Ascending aorta (tissue), 2 donors: ENCODE measurements at regions not wholly inside any gene's neighbourhood (a gene's known extent, or its start where the extent isn't known, plus 50 kb on each side); places are given as distances from the start of the nearest gene placed in this dataset.

ENCODE experiments used
- DNase-seq, 2 donors: peaks; one replicate each; pipeline ENCODE4 v3.0.0-alpha.2; 2019; ENCODE audit warnings: low spot score in 2 of 2
- H3K27ac ChIP-seq, 2 donors: fragments of 200-600 bp; sonication (generic); one replicate each; pipeline ENCODE4 v1.5.1; 2016 to 2017; ENCODE audit warnings: mild to moderate bottlenecking in 1 of 2
- H3K27me3 ChIP-seq: fragments of 200-600 bp; sonication (generic); one replicate; pipeline ENCODE4 v1.5.1; 2017
- H3K36me3 ChIP-seq, 2 donors: fragments of 200-600 bp; sonication (generic); one replicate each; pipeline ENCODE4 v1.5.1; 2016
- H3K4me1 ChIP-seq, 2 donors: fragments of 200-600 bp; sonication (generic); one replicate each; pipeline ENCODE4 v1.5.1; 2016 to 2017; ENCODE audit warnings: mild to moderate bottlenecking in 1 of 2
- H3K4me3 ChIP-seq, 2 donors: fragments of 200-600 bp; sonication (generic); one replicate each; pipeline ENCODE4 v1.5.1; 2016 to 2017; ENCODE audit warnings: mild to moderate bottlenecking in 1 of 2
- H3K9me3 ChIP-seq, 2 donors: fragments of 200-600 bp; sonication (generic); one replicate each; pipeline ENCODE4 v1.5.1; 2016
- intact Hi-C: fragments of 100-400 bp; cut with DNase I; formaldehyde crosslinking; loops from one replicate; pipeline ENCODE4 v1.15.1; 2023
- TF ChIP-seq, protein P1 (sequence below), 3 experiments: fragments of 200-600 bp in 2 of 3; fragments of 450-650 bp in 1 of 3; sonication (generic) in 2 of 3; IDR thresholded peaks; one replicate each; pipeline ENCODE4 v1.5.1; 2016 to 2019; ENCODE audit warnings: antibody characterized with exemption in 3 of 3, mild to moderate bottlenecking in 1 of 3, moderate library complexity in 1 of 3

DNA sequence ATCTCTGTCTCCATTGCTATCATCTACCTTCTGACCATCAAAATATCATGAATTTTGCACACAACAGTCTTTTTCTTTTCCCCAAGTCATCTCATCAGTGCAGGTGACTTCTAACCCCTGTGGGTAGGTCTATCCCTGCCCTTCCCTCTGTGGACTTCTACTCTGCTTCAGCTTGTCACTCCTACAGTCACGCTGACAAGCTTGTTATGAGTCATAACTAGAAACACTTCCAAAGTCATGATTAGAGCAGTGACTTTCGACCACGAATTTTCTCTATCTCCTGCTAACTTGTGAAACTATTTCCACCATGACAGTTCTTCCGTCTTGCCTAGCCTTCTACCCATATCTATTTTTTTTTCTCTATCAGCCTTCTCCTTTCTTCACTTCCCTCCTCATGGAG, 343.7 kb upstream of the ARGLU1 start:
- DNase-seq = no peak
- intact Hi-C loops = no loop called here
- Histone ChIP-seq H3K36me3 (no peaks in the 10 kb centered on the region), H3K27me3 (no peaks in the 10 kb centered on the region), H3K9me3 (no peaks in the 10 kb centered on the region), H3K4me1 (no peaks in the 10 kb centered on the region), H3K27ac (no peak overlapping the region), H3K4me3 (no peak overlapping the region)
- TF ChIP-seq, protein P1, sequence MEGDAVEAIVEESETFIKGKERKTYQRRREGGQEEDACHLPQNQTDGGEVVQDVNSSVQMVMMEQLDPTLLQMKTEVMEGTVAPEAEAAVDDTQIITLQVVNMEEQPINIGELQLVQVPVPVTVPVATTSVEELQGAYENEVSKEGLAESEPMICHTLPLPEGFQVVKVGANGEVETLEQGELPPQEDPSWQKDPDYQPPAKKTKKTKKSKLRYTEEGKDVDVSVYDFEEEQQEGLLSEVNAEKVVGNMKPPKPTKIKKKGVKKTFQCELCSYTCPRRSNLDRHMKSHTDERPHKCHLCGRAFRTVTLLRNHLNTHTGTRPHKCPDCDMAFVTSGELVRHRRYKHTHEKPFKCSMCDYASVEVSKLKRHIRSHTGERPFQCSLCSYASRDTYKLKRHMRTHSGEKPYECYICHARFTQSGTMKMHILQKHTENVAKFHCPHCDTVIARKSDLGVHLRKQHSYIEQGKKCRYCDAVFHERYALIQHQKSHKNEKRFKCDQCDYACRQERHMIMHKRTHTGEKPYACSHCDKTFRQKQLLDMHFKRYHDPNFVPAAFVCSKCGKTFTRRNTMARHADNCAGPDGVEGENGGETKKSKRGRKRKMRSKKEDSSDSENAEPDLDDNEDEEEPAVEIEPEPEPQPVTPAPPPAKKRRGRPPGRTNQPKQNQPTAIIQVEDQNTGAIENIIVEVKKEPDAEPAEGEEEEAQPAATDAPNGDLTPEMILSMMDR (IDR thresholded peaks at IDR 0.05) = no peak

DNA sequence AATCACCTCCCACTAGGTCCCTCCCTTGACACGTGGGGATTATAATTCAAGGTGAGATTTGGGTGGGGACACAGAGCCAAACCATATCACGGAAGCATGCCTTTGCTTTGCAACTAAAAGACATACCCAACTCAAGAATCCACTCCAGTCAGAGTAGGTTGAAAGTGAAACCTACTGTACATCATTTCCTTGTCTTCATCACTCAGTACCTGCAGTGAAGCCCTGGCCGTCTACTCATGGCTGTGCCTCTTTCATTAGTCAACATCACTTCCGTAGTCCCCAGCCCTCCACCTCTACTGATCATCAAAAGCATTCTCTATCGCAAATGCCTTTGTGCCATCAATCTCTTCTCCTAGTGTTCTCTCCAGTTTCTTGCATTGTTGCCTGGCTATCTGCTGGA, 343.1 kb upstream of the ARGLU1 start:
- Histone ChIP-seq H3K4me3 (no peak overlapping the region), H3K4me1 (no peaks in the 10 kb centered on the region), H3K27ac (no peak overlapping the region), H3K36me3 (no peaks in the 10 kb centered on the region), H3K27me3 (no peaks in the 10 kb centered on the region), H3K9me3 (no peaks in the 10 kb centered on the region)
- TF ChIP-seq, protein P1 (IDR thresholded peaks at IDR 0.05) = no peak
- intact Hi-C loops = no loop called here
- no peak for DNase-seq

DNA sequence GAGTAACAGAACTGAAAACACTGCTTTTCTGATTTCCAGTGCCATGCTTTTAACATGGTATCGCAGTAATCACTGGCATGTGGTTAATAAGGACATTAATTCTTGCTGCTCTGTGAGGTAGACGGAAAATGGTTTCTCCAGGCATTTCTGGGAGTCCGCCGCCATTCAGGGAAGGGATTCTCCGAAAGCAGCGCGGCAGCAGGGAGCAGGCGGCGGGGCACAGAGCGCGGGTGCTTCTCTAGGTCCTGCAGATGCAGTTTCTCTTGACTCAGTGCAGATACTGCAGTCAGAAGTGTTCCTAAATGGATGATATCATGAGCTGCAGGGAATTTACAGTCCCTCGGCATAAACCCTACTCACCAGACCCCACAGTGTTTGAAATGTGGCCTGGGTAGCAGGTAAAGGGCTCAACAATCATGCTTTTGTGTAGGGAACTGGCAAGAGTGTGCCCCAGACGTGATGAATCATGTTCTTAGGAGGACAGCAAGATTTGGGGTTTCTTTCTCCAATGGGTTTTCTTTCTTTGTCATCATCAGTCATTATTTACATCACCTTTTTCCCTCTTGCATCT, 338.6 kb upstream of the ARGLU1 start:
- Histone ChIP-seq H3K9me3 (no peaks in the 10 kb centered on the region), H3K4me3 (no peak overlapping the region), H3K36me3 (no peaks in the 10 kb centered on the region), H3K27ac (no peak overlapping the region), H3K27me3 (no peaks in the 10 kb centered on the region), H3K4me1 (no peaks in the 10 kb centered on the region)
- intact Hi-C loops = no loop called here
- TF ChIP-seq, protein P1 (IDR thresholded peaks at IDR 0.05) = no peak
- DNase-seq = no peak

DNA sequence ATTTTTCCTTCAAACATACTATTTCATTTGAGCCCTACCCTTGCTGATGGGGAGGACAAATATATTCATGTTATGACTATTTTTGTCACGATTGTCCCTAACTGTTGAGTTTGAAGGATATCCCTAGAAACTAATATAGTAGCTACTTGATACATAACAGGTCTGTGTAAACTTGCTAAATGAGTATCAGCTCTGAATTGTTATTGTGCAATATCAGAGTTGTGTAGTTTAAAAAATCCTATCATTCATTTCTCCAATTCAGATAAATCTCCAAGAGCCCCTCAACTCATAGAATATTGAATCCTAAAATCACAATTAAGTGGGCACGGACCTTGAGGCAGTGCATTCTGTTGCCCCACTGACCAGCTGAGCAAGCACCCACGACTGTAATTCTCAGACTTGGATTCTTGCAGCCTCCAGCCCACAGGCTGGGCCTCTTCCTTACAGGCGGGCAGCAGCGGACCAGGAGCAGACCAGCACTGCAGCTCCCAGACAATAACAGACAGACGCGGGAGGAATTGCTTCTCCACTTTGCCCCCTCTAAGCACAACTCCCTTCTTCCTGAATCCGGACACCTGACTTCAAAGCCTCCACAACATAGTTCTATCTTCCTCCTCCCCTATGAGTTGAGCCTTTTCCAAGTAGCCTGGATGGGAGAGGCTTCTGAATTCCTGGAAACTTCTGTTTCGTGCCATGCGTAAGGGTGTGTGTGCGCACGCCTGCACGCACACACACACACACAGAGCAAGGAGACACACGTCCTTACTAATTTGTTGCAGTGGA, 337.6 kb upstream of the ARGLU1 start:
- no peak overlapping the region for H3K27ac ChIP-seq

DNA sequence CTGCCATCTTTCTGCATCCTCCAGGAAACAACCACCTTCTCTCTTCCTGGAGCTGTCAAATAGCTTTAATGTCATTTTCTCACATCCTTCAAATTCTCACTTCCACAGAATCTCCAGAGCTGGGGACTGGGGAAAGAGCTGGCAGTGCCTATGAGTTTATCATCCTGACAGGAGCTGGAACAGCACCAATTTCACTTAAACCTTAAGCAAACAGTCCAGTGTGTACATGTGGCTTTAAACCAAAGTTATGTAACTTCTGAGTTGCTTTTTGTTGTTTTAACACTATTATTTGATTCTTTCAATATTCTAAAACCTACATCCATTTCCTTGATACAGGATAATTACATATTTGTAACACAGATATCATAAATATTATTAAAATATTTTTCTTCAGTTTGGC, 331.5 kb upstream of the ARGLU1 start:
- DNase-seq = no peak
- Histone ChIP-seq H3K27ac (no peak overlapping the region), H3K36me3 (no peaks in the 10 kb centered on the region), H3K4me3 (no peak overlapping the region), H3K27me3 (no peaks in the 10 kb centered on the region), H3K4me1 (no peaks in the 10 kb centered on the region), H3K9me3 (no peaks in the 10 kb centered on the region)
- intact Hi-C loops = no loop called here
- TF ChIP-seq, protein P1 (IDR thresholded peaks at IDR 0.05) = no peak

More for the DNA sequence above, 337.6 kb upstream of the ARGLU1 start:
- Histone ChIP-seq H3K9me3 (no peaks in the 10 kb centered on the region), H3K36me3 (no peaks in the 10 kb centered on the region), H3K27me3 (no peaks in the 10 kb centered on the region), H3K4me1 (no peaks in the 10 kb centered on the region), H3K4me3 (no peak overlapping the region)
- intact Hi-C loops = no loop called here
- DNase-seq = no peak
- TF ChIP-seq, protein P1 (IDR thresholded peaks at IDR 0.05) = no peak
